ENCODE measurements at regions not wholly inside any gene's neighbourhood (a gene's known extent, or its start where the extent isn't known, plus 50 kb on each side); places are given as distances from the start of the nearest gene placed in this dataset.

DNA sequence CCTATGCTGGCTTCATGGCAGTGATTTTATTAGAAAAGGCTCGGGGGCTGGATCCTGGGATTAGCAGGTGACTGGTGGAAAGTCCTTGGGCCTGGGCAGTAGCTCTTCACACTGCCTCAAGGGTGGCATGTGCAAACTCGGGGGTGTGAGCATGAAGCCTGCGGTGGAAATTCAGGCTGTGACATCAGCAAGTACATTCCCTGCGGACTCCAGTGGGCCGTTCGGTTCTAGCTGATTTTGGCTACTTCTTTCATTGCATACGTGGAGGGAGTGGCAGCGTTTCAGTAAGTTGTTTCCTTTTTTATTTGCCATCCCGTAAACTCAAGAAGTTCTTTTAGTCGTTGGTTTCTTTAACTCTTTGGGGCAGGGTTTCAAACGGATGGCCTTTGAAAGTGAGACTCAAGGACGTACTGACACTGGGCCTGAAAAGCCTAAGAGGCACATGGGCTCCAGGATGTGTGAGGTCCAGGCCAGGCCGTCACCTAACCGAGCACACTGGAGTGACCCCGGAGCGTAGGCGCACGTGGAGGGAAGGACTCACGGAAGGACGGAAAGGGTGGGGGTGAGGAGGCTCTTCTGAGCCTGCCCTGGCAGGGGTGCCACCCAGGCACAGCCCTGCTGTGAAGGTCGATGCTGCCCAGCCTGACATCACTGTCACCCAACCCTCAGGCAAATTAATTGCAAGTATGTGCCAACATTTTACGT lies 104.0 kb upstream of the FRMD1 start:
- Histone ChIP-seq H3K4me1 (no peaks in the 10 kb centered on the region), H3K27me3 (no peaks in the 10 kb centered on the region), H3K36me3 (no peaks in the 10 kb centered on the region), H3K9me3 (no peaks in the 10 kb centered on the region), H3K4me3 (ENCODE audit: low read depth, low read length) (no peak overlapping the region)
- TF ChIP-seq CTCF (IDR thresholded peaks at IDR 0.05; ENCODE audit: low read depth, low read length): no peak
- DNase-seq: no peak

DNA sequence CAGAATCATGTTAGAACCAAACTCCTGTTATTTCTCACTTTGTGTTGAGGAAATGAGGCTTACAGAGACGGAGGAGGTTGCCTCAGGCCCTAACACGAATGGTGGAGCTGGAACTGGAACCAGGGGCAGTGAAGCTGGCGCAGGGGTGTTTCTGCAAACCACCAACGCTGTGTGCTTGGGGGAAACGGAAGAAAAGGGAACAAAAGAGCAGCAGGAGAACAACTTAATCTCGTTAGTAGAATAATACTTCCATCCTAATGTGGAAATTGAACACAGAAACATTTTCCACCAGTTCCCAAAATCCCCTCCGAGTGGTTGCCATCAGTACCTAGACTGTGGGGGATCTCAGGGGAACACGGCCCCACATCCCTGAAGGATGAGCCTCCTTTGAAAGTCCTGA lies 103.4 kb upstream of the FRMD1 start:
- no peaks in the 10 kb centered on the region for H3K27me3 ChIP-seq
- no peak for DNase-seq
- no peak for TF ChIP-seq CTCF (IDR thresholded peaks at IDR 0.05; ENCODE audit: low read depth, low read length)
- no peaks in the 10 kb centered on the region for H3K4me1 ChIP-seq
- H3K4me3 ChIP-seq (ENCODE audit: low read depth, low read length): no peak overlapping the region
- H3K9me3 ChIP-seq: no peaks in the 10 kb centered on the region
- H3K36me3 ChIP-seq: no peaks in the 10 kb centered on the region

DNA sequence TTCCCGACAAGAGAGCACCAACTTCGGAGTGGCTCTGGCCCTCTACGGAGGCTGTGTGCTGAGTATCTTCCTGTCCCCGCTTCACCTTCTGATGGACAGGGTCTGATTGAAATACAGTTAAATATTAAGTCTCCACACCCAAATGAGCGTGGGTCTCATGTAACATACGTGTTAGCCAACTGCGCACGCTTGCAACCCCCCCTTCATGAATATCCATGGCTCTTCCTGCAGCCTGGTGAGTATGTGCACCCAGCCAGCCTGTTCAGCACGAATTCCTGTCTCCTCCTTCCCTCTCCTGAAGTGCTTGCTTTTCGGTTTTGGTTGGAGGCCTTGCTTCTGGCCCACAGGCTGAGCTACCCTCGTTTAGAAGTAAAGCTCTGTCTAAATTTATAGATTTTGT lies 102.9 kb upstream of the FRMD1 start:
- no peak for DNase-seq
- no peaks in the 10 kb centered on the region for H3K9me3 ChIP-seq
- H3K4me1 ChIP-seq: no peaks in the 10 kb centered on the region
- H3K4me3 ChIP-seq (ENCODE audit: low read depth, low read length): no peak overlapping the region
- no peak for TF ChIP-seq CTCF (IDR thresholded peaks at IDR 0.05; ENCODE audit: low read depth, low read length)
- H3K36me3 ChIP-seq: no peaks in the 10 kb centered on the region
- no peaks in the 10 kb centered on the region for H3K27me3 ChIP-seq

- DNase-seq: no peak
- H3K4me3 ChIP-seq (ENCODE audit: low read depth, low read length): no peak overlapping the region
- H3K4me1 ChIP-seq: no peaks in the 10 kb centered on the region
- TF ChIP-seq CTCF (IDR thresholded peaks at IDR 0.05; ENCODE audit: low read depth, low read length): no peak
- no peaks in the 10 kb centered on the region for H3K27me3 ChIP-seq
- no peaks in the 10 kb centered on the region for H3K36me3 ChIP-seq
- H3K9me3 ChIP-seq: no peaks in the 10 kb centered on the region
These were observed 102.3 kb upstream of the FRMD1 start for GRCh38 chr6:168181316-168181715.

- H3K36me3 ChIP-seq: no peaks in the 10 kb centered on the region
- H3K27me3 ChIP-seq: no peaks in the 10 kb centered on the region
- no peak for TF ChIP-seq CTCF (IDR thresholded peaks at IDR 0.05; ENCODE audit: low read depth, low read length)
- no peak overlapping the region for H3K4me3 ChIP-seq (ENCODE audit: low read depth, low read length)
- no peaks in the 10 kb centered on the region for H3K4me1 ChIP-seq
- no peaks in the 10 kb centered on the region for H3K9me3 ChIP-seq
- DNase-seq: no peak
These were observed 101.6 kb upstream of the FRMD1 start for GRCh38 chr6:168180548-168181011.

- Histone ChIP-seq H3K27me3 (no peaks in the 10 kb centered on the region), H3K4me1 (no peaks in the 10 kb centered on the region), H3K36me3 (no peaks in the 10 kb centered on the region), H3K4me3 (ENCODE audit: low read depth, low read length) (no peak overlapping the region), H3K9me3 (no peaks in the 10 kb centered on the region)
- DNase-seq: no peak
- TF ChIP-seq CTCF (IDR thresholded peaks at IDR 0.05; ENCODE audit: low read depth, low read length): no peak
These were observed 100.8 kb upstream of the FRMD1 start for GRCh38 chr6:168179702-168180382.

Measured in BE2C (cell line).